Colonic mucosa (tissue), 4 donors: ENCODE measurements at regions not wholly inside any gene's neighbourhood (a gene's known extent, or its start where the extent isn't known, plus 50 kb on each side); places are given as distances from the start of the nearest gene placed in this dataset.
A peak's percentile ranks its signal among the peaks of the same experiment; 100 is the strongest.

Source experiments
- DNase-seq: peaks from one replicate; pipeline ENCODE4 v3.0.0-alpha.2; 2020
- H3K27ac ChIP-seq: fragments of 200-600 bp; one replicate; pipeline ENCODE4 v1.8.0; 2021
- H3K27me3 ChIP-seq: fragments of 200-600 bp; one replicate; pipeline ENCODE4 v1.8.0; 2021
- H3K36me3 ChIP-seq: fragments of 200-600 bp; one replicate; pipeline ENCODE4 v1.8.0; 2021
- H3K4me1 ChIP-seq: fragments of 200-600 bp; one replicate; pipeline ENCODE4 v1.8.0; 2021; ENCODE audit warnings: mild to moderate bottlenecking
- H3K4me3 ChIP-seq: fragments of 200-600 bp; one replicate; pipeline ENCODE4 v1.8.0; 2021
- H3K9ac ChIP-seq, 2 donors: one replicate each; pipeline ENCODE4 v1.7.0; 2013; ENCODE audit warnings: control low read depth in 2 of 2, low read depth in 2 of 2, low read length in 2 of 2
- H3K9me3 ChIP-seq: fragments of 200-600 bp; one replicate; pipeline ENCODE4 v1.8.0; 2021
- intact Hi-C: fragments of 100-400 bp; cut with DNase I; formaldehyde crosslinking; loops from one replicate; pipeline ENCODE4 v1.14.1; 2022
- TF ChIP-seq, protein P1 (sequence below): fragments of 200-600 bp; IDR thresholded peaks from one replicate; pipeline ENCODE4 v1.8.0; 2022; ENCODE audit warnings: antibody characterized with exemption, mild to moderate bottlenecking
- donor health status: healthy.
- donor health status: DM: no; HTN: no; CAD: no.
- donor health status: DM: no; HTN: no; CAD: no.

DNA sequence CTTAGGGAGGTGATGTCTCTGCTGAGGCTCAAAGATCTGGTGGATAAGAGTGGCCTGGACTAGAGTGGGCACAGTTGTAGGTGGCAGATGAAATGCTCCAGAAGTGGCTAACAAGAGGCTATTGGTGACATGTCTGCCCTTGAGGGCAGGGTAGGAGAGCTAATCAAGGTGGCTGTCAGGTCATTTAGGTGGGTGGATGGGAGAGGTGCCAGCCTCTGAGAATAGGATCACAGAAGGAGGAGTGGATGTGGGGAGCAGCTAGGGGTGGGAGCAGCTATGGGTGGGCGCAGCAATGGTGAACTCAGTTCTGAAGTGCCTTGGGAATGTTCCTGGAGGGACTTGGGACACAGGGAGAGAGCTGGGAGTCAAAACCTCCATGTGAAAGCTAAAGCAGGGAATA, 142.0 kb upstream of the GRIK3 start:
- no peak overlapping the region for H3K27ac ChIP-seq
- no peaks in the 10 kb centered on the region for H3K36me3 ChIP-seq
- H3K9me3 ChIP-seq, result no peaks in the 10 kb centered on the region
- intact Hi-C loops, result loop anchor here (10.0 kb wide), 1 partner anchor 471 kb away; no protein-coding TSS in a partner anchor
- H3K4me3 ChIP-seq, result no peak overlapping the region
- H3K9ac ChIP-seq, result no peak overlapping the region
- DNase-seq, result no peak
- no peaks in the 10 kb centered on the region for H3K27me3 ChIP-seq
- no peaks in the 10 kb centered on the region for H3K4me1 ChIP-seq
- TF ChIP-seq, protein P1, sequence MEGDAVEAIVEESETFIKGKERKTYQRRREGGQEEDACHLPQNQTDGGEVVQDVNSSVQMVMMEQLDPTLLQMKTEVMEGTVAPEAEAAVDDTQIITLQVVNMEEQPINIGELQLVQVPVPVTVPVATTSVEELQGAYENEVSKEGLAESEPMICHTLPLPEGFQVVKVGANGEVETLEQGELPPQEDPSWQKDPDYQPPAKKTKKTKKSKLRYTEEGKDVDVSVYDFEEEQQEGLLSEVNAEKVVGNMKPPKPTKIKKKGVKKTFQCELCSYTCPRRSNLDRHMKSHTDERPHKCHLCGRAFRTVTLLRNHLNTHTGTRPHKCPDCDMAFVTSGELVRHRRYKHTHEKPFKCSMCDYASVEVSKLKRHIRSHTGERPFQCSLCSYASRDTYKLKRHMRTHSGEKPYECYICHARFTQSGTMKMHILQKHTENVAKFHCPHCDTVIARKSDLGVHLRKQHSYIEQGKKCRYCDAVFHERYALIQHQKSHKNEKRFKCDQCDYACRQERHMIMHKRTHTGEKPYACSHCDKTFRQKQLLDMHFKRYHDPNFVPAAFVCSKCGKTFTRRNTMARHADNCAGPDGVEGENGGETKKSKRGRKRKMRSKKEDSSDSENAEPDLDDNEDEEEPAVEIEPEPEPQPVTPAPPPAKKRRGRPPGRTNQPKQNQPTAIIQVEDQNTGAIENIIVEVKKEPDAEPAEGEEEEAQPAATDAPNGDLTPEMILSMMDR, result no peak

DNA sequence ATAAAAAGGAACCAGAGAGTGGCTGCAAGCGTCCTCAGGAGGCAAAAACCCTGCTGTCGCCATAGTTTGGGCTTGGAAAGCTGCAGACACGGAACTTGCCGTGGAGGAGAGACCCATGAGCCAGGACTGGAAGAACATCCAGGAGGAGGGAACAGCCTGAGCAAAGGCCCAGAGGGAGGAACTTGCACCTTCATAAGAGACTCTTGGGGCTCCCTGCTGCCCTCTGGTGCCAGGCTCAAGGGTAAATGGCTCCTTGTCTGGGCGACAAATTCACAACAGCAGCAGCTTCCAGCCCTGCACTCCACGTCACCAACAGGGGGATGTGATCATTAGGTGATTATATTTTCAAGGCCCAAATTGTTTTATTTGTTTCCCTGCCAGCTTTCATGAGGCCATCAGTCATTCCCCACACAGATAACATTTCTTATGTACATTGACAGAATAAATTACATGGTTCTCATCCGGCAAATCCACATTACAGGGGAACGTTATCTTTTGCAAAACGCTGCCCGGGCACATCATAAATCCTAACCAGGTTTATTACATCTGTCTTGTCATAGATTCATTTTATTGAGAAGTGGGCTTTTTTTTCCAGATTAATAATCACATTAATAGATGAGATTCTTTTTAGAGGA, 143.0 kb upstream of the GRIK3 start:
- H3K9me3 ChIP-seq, result no peaks in the 10 kb centered on the region
- intact Hi-C loops, result loop anchor here (10.0 kb wide), 1 partner anchor 473 kb away; no protein-coding TSS in a partner anchor
- H3K36me3 ChIP-seq, result no peaks in the 10 kb centered on the region
- no peak overlapping the region for H3K4me3 ChIP-seq
- H3K4me1 ChIP-seq, result no peaks in the 10 kb centered on the region
- peak; percentile 27 for DNase-seq
- H3K9ac ChIP-seq, result no peak overlapping the region
- TF ChIP-seq, protein P1, result no peak
- H3K27ac ChIP-seq, result no peak overlapping the region
- H3K27me3 ChIP-seq, result no peaks in the 10 kb centered on the region

DNA sequence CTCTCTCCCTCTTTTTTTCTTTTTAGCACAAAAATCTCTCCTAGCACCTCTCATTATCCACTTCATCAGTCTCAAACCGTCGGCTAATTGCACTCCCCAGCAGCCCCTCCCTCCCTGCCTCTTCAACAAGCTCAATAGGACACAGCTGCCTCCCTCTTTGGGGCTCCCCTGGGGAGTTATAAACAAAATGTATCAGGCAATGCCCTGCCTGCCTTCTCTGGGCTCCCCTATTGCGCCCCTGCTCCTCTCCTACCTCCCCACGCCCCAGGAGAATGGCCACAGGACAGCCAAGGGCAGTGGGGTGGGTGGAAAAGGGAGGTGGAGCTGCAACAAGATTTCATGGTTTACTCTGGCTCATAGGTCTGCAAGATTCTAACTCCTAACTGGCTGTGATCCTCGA, 147.1 kb upstream of the GRIK3 start:
- Histone ChIP-seq H3K9me3 (no peaks in the 10 kb centered on the region), H3K4me1 (no peaks in the 10 kb centered on the region), H3K36me3 (no peaks in the 10 kb centered on the region), H3K27ac (no peak overlapping the region), H3K9ac (no peak overlapping the region), H3K4me3 (no peak overlapping the region), H3K27me3 (no peaks in the 10 kb centered on the region)
- intact Hi-C loops, result no loop called here
- TF ChIP-seq, protein P1, result no peak
- no peak for DNase-seq

DNA sequence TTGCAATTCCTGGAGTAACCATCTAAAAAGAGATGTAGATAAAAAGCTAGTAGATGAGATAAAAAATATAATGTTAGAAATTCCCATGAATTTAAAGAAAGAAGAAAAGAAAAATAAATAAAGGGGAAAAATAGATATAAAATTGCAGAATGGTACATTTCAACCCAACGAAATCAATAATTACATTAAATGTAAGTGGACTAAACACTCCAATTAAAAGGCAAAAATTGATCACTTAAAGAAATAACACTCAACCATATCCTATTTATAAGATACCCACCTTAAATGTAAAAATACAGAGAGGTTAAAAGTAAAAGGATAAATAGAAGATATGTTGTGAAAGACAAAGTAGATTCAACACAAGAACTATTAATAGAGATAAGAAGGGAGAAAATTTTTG, 150.5 kb upstream of the GRIK3 start:
- Histone ChIP-seq H3K9me3 (no peaks in the 10 kb centered on the region), H3K4me1 (no peaks in the 10 kb centered on the region), H3K4me3 (no peak overlapping the region), H3K9ac (no peak overlapping the region), H3K27ac (no peak overlapping the region), H3K27me3 (no peaks in the 10 kb centered on the region), H3K36me3 (no peaks in the 10 kb centered on the region)
- TF ChIP-seq, protein P1, result no peak
- no peak for DNase-seq
- intact Hi-C loops, result no loop called here

DNA sequence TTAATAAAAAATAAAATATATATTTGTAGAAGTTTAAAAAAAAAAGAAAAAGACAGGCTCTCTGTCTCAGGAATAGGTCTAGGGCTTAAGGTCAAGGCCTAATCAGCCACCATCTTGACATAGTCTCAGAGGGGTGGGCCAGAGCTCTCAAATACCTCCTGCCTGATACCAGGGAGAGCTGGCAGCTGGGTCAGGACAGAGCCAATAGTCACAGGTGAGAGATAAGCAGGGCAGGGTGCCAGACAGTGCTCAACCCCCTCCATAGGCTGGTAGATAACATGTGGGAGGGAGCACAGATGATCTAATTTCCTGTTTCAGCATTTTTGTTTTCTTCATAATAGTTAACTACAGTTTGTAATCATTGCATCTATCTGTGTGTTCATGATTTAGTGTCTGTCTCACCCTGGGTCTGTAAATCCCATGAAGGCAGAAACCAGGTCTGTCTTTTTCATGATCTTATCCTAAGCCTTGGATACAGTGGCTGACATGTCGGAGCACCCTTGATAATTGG, 152.0 kb upstream of the GRIK3 start:
- Histone ChIP-seq H3K4me3 (no peak overlapping the region), H3K36me3 (no peaks in the 10 kb centered on the region), H3K27ac (no peak overlapping the region), H3K4me1 (no peaks in the 10 kb centered on the region), H3K27me3 (no peaks in the 10 kb centered on the region), H3K9ac (no peak overlapping the region), H3K9me3 (no peaks in the 10 kb centered on the region)
- intact Hi-C loops, result no loop called here
- DNase-seq, result no peak
- TF ChIP-seq, protein P1, result no peak
